ENCODE measurements at regions not wholly inside any gene's neighbourhood (a gene's known extent, or its start where the extent isn't known, plus 50 kb on each side); places are given as distances from the start of the nearest gene placed in this dataset.

DNA sequence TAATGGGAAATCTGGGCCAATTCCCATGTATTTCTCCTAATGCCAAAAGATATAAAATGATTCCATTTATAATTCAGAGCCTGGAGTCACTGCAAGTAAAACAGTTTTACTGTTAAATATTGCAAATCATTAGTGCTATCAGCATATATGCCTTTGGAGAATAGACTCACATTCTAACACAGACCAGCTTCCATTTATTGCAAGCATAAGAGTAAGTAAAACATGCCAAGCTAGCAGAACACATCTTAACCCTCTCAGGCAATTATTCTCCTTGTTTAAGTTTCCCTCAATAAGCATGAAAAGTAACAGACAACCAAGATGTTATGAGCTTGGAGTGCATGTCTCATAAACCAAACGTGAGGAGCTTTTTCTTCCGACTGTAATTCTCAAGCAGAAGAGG lies 173.9 kb upstream of the GRIP1 start:
- DNase-seq = no peak

DNA sequence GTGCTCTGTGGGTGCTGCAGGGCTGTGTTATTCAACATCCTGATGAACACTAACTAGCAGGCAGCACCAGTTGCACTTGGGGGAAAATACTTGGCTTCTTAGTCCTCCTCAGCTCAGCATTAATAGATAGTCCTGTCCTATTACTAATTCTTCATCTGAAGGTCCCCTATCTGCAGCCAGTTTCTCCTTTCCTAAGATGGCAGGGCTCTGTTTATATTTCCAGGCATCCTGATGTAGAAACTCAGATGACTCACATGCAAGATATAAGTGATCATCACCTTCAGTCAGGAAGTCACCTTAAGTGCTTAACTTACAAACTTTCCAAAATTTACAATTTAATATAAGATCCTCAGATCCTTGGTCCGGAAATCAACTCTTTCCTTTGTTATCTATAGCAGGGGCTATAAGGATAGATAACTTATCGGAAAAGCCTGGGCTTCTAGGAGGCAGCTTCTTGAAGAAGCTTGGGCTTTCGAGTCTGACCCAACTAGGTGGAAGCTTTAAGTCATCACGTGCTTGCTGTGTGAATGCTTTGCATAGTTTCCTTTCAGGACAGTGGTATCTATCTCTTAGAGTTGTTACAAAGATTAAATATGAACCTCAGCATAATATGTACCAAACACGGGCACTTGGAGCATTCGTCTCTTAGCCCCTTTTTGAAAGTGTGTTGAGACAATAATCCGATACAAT lies 181.0 kb upstream of the GRIP1 start:
- DNase-seq = no peak

DNA sequence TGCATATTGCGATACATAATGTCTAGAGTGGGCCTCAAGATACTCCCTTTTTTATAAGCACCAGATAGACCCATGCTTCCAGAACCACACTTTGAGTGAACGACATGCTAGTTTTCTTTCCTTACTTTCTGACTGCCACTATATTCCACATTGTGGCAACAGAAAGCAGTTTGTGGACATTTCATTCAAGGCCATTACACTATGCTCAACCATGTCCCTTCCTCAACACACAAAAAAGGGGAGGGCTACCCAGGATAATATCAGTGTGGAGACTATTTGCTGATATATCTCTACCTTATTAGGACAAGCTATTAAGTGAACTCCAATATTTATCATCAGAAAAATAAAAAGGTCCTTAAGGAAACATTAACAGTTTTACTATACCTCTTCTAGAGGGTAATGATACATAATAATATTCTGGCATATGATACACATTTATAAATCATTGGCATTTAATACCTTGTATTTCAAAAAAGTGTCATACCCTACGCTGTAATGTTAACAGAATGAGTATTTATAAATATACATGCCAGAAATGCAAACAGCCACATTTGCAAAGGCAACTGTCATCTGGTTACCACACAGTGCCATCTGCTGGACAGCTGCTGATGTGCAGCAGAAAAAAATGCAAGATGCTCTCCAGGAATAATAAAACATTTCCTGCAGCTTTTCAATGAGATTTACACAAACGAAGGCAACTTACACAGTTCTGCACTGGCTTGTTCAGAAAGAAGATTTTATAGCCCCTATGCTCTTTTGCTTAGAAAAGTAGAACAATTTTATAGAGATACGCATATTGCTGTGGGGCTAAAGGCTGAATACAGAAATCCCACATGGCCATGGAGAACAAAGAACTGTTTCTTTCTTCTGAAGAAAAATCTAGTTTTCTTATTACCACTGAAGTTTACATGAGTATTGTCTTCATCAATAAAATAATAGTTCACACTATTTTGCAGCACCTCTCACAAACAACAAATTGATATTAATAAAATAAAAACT lies 182.2 kb upstream of the GRIP1 start:
- DNase-seq = no peak

DNA sequence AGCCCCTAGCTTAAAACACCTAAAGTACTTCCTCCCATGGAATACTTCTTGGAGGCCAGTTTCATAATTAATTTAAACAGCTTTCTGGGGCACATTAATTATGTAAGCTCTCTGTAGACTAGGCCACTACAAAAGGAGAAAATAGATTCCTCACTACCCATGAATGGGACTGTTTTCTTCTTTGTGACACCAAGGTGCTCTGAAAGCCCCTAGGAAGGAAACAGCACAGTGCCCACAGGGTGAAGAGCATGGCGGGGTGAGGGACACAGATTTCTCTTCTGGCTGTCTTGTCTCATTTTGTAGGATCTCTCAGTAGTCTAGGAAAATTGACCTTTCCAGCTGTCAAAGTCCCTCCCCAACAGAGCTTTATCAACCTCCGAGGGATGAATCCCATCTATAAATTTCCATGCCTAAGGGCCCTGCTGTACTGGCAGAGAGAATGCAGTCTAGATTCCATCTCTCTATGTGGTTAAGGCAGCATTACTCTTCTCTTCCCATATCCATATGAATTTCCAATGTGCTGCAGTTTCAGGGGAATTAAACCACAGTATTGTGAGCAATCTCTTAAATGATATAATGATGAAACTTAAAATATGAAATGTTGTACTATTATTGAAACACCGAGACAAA lies 183.6 kb upstream of the GRIP1 start:
- no peak for DNase-seq

DNA sequence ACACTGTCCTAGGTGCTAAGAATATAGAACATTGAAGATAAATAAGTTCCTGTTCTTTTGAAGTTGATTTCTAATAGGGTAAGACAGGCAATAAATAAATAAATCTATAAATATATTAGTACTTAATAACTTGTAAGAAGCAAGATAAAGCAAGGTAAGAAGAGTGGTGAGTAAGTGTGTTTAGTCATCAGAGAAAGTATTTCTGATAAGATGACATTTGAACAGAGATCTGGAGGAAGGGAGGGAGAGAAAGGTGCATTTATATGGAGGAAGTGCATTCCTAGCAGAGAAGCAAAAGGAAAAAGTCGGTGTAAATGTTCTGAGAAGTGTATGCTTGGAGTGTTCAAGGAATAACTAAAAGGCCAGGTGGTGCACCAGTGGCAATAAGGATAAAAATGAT lies 184.4 kb upstream of the GRIP1 start:
- DNase-seq = no peak

DNA sequence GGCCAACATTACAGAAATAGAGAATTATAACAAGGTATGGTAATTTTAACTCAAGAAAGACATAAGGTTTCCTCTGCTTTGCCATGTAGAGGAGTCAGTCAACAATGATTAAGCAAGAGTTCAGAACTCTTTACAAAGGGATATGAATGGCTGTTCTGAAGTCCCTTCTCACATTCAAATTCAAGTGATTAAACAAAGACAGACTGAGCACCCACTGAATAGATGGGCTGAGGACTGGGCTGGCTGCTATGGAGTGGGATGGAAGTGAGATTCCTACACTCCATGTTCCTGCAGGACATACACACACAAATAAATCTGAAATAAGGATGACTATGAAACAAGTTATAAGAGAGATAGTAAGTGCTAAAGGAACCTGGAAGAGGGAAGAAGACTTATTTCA lies 199.0 kb upstream of the GRIP1 start:
- no peak for DNase-seq

DNA sequence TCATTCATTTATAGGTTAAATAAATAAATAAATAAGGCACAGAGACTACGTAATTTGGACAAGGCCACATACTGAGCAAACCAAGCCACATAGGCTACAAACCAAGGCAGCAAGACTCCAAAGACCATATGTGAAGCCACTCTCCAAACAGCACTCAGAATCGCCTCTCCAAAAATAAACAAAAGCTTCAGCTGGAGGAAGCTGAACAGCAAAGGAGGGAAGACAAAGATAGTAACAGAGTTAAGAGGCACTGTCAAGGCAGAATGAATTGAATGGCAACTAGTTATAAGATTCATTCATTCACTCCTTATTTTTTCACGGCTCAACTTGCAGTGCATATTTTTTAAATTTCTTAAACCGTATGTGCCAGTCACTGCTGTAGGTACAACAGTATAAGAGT lies 200.5 kb upstream of the GRIP1 start:
- DNase-seq = no peak

DNA sequence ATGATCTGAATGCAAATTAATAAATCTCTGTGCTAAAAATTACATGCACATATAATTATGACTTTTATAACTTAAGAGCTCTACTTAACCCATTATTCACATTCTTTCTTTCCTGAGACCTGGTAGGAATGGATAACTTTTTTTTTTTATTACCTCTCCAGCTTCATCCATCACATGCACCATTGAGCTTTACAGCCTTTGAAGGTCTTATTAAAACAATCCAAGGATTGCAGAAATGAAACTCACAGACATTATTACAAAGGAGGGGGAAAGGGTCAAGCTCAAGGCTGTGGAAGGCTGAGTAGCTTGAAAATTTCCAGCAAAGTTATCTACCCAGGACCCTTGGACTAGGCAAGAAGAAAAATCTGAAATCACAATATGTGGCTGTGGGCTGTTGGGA lies 202.5 kb upstream of the GRIP1 start:
- DNase-seq = no peak

DNA sequence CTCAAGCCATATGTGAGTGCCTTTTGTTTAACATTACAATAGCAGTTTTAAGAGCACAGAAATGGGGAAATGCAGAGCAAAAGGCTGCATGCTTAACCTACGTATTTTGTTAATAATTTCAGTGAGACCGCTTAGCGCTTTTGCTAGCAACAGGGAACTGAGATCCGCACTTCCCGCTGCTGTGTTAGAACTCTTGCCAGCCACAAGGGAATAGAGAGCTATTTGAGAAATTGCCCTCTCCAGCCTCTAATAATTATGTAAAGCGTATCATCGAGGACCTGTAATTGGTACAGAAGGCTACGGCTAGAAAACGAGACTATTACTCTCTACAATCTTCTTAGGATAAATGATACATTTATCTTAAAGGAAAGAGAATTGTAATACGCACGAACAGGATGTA lies 205.2 kb upstream of the GRIP1 start:
- DNase-seq = no peak

DNA sequence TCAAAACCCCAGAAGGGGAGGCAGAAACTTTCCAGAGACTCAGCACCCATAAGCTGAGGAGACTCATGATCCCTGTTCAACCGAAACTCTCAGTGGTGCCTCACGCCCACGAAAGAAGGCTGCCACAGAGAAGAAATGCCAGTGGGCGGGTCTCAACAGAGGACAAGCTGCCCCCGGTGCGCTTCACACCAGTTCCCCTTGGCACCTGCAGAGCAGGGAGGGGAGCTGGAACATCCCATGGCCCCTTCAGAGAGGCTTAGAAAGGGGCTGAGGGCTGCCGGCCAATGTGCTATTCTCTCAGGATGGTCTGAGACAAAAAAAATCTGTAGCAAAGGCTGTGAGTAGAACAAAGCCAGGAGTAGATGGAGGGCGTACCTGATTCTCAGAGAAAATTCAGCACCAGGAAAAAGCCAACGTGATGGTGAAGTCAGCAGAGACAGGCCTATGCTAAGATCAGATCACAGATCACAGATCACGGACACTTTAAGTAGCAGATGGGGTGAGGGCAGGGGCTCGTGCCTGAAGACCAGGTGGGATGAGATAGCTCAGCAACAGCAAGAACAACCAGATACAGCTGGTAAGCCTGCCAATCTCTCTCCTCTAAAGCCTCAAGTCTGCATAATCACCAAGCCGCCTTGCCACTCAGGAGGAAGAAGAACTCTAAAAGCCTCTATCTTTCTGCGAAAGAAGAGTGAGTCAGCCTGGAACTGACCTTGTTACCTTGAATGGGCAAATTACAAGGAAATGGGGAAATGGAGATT lies 206.4 kb upstream of the GRIP1 start:
- no peak for DNase-seq

DNA sequence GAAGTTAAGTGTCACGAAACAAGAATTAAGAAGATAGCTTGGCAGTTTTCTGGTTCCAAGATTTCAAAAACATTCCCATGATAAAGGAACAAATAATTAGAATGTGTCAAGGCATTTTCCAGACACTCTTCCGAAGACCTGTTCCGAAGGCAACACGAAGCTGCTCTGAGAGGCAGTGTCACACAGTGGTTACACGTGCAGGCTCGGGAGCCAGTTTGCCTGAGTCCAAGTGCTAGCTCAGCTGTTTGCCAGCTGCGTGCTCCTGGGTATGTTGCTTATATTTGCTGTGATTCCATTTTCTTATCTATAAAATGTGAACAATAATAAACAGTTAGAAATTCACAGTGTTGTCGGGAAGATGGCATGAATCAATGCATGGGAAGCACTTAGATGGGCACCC lies 217.9 kb upstream of the GRIP1 start:
- no peak for DNase-seq

DNA sequence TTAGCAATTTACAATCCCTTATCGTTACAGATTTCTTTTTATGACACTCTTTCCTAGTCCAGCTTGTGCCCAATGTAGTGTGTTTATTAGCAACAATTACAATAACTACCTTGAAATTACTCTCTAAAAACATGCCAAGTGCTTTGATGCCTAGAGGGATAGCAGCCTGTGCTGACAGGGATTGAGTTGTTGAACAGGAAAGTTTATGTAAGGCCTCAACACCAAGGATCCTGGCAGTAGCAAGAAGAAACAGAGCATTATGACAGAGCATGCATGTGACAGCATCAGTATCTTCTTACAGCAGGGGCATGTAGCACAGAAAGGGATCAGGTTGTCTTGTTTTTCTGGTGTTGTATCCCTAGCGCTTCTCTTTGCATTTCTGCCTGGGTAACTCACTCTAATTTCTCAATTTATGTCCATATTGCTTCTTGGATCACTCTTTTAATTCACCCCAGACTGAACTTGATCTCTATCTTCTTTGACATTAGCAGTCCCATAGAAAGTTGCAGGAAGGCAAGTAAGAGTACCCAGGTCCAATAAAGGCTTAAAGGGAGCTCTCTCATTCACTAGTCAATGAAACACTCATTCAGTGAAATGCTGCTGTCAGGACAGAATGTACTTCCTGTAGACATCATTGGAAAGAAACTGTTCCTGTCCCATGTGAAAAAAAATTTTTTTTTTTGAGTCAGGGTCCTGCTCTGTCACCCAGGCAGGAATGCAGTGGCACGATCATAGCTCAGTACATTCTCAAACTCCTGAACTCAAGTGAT lies 220.0 kb upstream of the GRIP1 start:
- DNase-seq = no peak

DNA sequence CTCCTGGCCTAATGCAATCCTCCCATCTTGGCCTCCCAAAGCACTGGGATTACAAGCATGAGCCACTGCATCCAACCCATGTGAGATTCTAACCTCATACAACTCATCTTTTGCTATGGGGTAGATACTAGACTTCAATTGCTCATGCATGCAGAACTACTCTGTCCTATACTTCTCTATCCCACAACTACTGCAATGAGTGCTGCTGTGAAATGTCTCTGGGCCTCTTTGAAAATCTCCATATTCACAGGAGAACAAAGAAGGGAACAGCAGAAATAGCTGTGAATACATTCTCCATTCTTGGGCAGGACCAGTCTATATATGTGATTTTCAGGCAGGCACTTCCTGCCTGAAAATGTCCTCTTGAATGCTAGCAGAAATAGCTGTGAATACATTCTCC lies 220.7 kb upstream of the GRIP1 start:
- DNase-seq = no peak

DNA sequence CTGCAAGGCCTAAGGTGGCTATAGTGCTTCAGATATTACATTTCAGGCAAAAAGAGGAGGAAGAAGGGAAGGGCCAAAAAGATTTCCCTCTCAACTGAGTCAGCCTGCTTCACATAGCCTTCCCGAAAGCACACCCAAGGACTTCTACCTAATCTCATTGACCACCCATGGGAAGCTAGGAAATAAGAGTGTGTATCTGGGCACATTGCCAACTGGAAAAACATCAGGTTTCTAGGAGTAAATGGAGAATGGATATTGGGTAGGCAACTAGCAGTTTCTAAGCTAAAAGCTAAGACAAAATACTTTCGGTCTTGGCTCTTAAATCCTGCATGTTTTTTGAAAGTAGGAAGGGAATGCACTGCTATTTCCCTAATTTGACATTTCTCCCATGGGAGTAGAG lies 221.7 kb upstream of the GRIP1 start:
- no peak for DNase-seq

DNA sequence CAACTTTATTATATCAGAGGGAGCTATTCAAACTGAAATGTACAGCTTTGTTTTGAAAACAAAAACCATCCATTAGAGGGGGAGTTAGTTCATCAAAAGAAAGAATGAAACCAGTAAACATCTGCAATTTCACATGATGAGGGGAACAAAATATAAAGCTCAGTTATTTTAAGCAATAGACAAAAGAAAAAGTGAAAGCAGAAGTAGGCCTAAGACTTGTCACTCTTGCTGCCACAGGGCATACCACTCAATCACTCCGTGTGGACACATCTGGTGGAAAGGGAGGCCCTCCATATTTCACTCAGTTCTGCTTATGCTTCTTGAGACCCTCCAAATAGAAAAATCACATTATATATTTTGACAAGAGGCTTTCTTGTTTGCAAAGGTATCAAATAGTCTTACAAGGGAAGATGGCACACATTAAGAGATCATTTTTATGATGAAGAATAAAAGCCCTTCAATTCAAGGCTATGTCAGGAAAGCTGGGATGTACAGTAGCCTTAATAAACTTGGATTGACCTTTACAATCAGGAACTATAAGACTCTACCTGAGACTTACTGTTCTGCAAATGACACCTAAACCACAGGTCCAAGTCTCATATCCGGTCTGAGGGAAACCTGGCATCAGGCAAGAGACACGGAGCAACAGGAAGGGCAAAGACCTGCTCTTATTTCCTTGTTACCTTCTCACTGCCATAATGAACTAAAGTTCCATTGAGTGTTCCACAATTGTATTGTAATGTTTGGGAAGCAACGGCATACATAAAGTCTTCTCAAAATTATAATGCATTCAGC lies 222.5 kb upstream of the GRIP1 start:
- DNase-seq = no peak

DNA sequence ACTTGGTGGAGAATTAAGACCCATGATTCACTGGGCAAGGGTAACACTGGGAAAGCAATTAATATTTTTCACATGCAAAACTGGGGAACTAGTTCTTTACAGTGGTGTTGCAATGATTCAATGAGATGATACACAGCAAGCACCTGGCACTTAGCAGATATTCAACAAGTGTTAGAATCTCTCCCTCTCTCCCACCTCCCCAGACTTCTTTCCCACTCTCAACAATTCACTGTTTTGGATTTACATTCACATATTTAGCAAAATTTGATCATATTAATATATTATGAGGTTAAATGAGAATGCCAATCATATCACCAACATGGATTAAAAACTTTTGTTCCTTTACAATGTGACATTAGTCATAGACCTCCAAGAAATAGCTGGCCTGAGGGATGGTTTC lies 223.1 kb upstream of the GRIP1 start:
- no peak for DNase-seq

DNA sequence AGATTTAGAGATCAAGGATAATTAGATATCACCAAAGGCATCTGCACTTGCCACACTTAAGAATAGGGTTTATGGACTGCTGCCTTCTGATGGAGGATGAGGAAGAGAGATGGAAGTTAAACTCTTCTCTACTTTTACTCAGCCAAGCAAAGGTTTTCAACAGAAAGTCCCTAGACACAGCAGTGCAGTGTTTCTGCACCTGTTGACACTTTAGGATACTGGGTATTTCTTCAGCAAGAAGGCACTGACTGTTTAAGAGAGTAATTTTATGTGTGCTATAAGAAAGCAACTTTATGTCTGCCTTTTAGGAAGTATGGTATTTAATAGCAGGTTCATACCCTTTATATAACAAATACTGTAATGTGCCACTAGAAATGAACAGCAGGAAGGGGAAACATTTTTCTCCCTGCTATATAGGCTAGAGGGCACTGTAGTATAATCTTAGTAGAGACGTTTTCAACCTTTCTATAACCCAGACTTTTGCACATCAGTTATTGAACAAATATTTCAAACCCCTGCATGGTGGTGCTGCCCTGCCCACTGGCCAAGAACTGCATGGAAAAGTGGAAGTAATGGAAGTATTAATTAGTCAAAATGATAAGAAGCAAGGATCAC lies 225.0 kb upstream of the GRIP1 start:
- DNase-seq = no peak

DNA sequence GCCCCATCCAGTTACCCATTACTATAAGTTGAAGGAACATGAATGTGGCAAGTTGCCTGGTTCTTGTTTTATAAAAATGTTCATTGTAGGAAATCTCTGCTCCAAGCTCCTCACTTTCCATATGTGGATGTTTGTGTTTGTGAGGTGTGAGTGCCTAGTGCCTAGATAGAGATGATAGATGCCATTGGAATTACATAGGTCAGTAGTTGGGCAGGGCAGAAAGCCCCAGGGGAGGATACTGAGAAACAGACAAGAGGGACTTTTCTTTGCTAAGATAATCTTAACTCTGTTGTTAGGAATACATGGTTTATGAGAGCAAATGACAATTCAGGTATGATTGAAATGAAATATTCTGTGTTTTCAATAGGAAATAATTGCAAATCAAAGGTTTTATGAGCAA lies 226.3 kb upstream of the GRIP1 start:
- no peak for DNase-seq

DNA sequence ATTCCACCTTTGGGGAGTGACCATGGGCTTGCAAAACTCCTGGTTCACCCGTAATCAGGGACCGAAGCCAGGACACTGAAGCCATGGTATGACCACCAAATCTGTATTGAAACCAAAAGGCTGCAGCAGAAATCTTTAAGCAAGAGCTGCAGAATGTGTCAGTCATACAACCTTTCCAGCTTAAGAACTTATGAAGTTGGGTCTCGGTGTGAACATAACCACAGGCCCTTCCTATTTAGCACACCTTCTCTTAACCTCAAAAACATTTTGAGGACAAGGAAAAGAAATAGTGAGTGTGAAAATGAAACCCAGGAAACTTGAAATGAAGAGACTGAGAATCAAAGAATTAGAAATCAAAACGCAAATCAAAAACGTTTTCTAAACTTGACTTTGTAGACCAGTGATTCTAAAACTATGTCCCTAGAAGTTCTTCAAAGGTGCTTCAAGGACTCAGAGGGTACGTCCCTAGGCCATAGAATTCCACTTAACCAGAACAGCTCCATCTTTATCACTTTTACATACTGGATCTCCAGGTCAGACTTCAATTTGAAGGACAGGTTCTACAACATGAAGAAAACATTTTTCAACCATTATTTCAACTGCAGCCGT lies 231.6 kb upstream of the GRIP1 start:
- no peak for DNase-seq

DNA sequence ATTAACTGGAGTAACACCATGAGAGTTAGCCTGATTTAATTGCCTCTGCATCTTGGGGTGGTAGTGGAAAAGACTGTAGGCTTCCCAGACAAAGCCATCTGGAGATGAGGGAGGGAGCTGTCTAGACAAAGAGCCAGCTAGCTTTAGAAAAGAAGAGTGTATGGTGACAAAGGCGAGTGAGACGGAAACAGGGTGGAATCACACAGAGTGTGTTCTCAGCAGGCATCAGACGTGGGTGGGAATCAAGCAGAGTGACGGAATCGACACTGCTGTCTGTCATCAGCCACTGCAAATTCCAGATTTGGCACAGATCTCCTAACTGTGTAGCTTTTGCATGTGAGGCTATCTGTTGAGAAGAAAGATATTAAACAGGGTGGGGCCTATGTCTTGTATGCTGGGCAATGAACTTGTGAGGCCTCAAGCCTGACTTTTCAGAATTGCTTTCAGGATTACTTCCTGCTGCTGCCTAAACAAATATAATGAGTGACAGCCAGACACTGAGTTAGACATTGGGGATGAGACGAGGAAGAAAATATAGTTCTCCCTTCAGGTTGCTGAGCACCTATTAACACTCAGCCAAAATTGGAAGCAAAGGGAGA lies 236.5 kb upstream of the GRIP1 start:
- DNase-seq = no peak

Measured in NCI-H187 treated with DMSO at 0.1 percent for 48 hours (cell line).